Left ventricle myocardium superior (tissue), 1 donor: ENCODE measurements at regions not wholly inside any gene's neighbourhood (a gene's known extent, or its start where the extent isn't known, plus 50 kb on each side); places are given as distances from the start of the nearest gene placed in this dataset.

Experiments used
- ATAC-seq: fragments of 200-7000 bp; cut with Tn5 transposase; one replicate; pipeline ENCODE4 v1.9.1; 2020; ENCODE audit warnings: mild to moderate bottlenecking, moderate library complexity
- DNase-seq: peaks from one replicate; pipeline ENCODE4 v3.0.0-alpha.2; 2020
- intact Hi-C: fragments of 100-400 bp; cut with micrococcal nuclease; formaldehyde crosslinking; loops from one replicate; pipeline ENCODE4 v1.11.0; 2022
- donor health status: DM: no; HTN: yes; CAD: no; lungs with severe emphysema.

DNA sequence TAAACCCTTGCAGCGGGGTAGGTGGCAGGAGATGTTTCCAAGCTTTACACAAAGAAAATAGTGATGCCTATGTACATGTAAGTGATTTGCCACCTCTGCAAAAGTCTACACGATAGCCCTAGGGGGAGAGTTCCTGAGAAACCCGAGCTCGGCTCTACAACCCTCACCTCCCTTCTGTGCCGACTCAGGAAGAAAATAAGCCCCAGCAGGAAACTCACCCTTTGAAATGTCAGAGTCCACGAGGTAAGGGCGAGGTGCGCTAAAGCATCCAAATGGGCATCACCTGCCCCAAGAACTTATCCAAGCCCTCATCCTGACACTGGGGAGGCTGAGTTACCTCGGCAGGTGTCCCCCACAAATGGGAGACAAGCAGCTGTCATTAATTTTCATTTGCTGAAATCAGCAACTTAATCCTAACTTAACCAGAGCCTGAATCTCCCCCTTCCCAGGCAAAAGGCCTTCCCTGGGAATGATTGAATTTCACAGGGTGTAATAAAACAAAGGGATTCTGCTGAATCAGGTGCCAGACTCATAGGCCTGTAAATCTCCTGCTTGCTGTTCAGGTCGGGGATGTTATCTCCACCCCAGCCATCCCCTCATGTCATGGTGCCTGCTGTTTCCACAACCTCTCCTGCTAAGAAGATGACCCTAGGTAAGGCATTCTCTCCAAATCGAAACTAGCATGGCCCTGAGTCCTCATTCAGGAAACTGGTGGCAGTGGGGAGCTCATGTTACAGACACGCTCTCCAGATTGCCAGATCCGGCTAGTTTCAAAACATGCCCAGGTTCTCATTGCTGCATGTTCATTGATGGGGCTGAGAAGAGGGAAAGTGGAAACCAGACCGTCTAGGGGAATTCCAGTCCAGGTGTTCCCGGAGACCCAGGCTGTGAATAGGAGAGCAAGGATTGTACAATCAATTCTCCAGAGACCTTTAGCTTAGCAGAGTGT lies 105.3 kb upstream of the KIRREL3 start:
- ATAC-seq (no peak), DNase-seq (no peak)
- intact Hi-C loops, result no loop called here

- intact Hi-C loops, result no loop called here
- DNase-seq (no peak), ATAC-seq (no peak)
Measured at GRCh38 chr11:127103586-127104388, 103.2 kb upstream of the KIRREL3 start.

DNA sequence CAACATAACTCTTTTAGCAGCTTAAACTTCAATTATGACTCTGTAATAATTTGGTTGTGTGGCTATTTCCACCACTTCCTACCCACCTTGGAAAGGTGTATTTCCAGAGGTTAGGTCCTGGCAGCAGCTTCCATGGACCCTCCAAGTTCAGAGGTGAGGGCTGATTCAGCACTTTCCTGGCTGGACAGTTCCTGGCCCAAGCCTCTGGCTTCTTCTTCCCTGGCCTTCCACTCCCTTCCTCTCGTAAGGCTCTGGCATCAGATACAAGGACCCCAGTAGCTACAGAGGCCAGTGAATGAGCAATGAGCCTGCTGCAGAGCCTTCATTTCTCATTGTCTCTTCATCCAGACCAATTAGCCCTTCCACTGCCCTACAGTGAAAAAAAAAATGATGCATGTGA lies 98.1 kb upstream of the KIRREL3 start:
- ATAC-seq, result no peak
- intact Hi-C loops, result no loop called here
- DNase-seq, result no peak

GRCh38 chr11:127080735-127081134 lies 80.2 kb upstream of the KIRREL3 start:
- DNase-seq (no peak), ATAC-seq (no peak)
- intact Hi-C loops, result no loop called here

DNA sequence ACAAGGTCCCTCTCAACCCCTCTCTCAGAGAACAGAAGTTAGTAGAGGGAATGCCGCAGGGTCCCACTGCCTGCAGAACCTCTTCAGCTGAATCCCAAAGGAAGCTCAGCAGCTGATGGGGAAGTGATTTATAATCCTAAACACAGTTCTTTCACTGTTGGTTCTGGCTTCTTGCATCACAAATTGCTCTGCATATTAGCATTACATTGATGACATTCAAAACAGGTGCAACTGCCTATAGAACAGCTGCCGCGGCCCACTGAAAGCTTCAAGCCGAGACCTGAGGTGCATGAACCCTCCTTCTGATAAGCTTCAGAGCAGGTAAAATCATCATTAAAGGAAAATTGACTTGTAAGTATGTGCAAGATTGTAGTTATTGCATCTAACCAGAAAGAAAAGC lies 75.2 kb upstream of the KIRREL3 start:
- no peak for ATAC-seq
- no peak for DNase-seq
- intact Hi-C loops, result no loop called here

DNA sequence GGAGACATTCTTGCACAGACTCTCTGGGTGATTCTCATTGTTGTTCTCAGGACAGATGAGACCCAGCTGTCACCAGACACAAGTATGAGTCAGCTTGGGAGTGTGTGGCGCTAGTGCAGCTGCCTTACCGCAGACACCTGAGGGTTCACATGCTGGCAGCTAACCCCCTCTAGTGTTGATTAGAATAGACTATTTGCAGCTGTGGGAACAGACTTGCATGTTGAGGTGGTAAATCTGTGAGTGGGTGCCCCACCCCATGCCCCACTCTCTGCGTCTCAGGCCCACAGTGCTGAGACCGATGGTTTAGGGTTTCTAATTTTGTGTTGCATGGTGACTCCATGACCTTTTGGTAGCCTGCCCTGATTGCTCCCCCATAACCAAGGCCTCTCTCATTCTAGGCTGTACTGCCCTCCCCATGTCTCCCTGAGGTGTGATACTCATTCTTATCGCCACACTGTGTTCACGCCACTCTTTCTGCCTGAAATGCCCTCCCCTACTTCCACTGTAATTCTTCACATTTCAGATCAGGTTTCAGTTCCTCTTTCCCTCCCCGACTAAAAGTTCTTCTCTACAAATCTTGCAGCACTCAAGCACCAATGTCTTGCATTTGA lies 73.7 kb upstream of the KIRREL3 start:
- no peak for DNase-seq
- peak; percentile 38 for ATAC-seq
- intact Hi-C loops, result no loop called here

DNA sequence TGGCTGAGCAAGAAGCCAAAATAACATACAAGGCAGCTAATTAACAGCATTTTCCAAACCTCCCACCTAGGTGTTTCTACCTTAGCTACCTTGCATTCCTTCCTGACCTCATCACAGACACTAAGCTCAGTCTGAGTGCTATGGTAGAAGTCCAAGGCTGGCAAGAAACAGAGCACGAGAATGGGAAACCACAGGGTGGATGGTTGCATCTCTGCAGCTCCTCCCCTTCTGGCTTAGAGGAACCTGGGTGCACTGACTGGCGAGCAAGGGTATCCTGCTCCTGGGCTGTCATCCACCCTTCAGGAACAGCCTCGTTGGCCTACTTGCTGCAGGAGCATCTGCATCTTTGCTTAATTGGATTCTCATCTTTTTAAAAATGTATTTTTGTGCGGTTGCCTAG lies 73.1 kb upstream of the KIRREL3 start:
- intact Hi-C loops, result no loop called here
- ATAC-seq, result no peak

GRCh38 chr11:127071606-127072005 lies 71.0 kb upstream of the KIRREL3 start:
- no peak for DNase-seq
- ATAC-seq, result no peak
- intact Hi-C loops, result no loop called here

More for the DNA sequence above, 73.1 kb upstream of the KIRREL3 start:
- DNase-seq, result no peak

- intact Hi-C loops, result no loop called here
- no peak for DNase-seq
- no peak for ATAC-seq
Measured at GRCh38 chr11:127070808-127071207, 70.2 kb upstream of the KIRREL3 start.

DNA sequence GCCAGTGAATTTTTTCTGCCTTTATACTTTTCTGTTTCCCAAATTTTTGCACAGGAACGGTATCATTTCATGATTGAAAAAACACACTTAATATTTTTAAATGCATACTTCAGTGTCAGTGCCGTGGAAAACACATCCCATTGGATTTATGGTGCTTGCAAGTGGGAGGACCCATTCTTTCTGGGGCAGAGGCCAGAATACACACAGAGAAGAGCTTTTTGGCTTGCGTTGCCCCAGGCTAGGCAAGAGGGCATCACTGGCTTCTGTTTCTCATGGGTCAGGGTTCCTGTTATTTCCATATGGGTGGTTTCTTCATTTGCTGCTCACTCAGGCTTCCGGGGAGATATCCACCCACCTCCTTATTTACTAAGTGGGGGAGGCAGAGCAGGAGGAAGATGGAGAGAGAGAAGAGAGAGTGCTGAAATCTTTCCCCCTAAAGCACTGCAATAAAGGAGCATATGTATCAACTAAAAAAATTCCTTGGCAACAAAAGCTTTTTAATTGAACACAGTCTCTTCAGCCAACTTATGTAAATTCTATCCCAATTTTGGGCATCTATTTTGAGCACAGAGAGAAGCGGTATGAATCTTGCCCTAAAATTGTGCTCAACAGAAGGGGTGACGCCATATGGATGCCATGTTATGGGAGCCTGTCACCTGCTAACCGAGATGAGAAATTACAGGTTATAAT lies 66.0 kb upstream of the KIRREL3 start:
- DNase-seq (no peak), ATAC-seq (no peak)
- intact Hi-C loops, result no loop called here

- DNase-seq (no peak), ATAC-seq (no peak)
- intact Hi-C loops, result no loop called here
Measured at GRCh38 chr11:127063241-127063640, 62.7 kb upstream of the KIRREL3 start.

GRCh38 chr11:127061947-127062346 lies 61.4 kb upstream of the KIRREL3 start:
- intact Hi-C loops, result no loop called here
- no peak for ATAC-seq

DNA sequence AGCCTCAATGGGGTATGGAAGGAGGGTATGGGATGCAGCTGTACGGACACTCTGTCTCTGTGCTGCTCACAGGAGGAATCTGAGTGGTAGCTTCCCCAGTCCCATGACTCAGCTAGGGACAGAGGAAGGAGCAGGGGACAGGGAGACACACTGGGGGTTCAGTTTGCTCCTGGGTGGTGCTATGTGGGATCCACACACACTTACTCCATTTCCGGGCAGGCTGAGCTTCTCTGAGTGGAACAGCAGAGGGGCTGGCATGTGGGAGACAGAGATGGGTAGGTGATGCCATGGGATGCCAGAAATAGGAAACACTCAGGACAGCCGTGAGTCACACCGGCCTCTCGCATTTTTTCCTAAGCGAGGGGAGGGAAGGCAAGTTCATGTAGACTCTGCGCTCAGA lies 59.2 kb upstream of the KIRREL3 start:
- no peak for ATAC-seq

More at GRCh38 chr11:127061947-127062346, 61.4 kb upstream of the KIRREL3 start:
- no peak for DNase-seq

DNA sequence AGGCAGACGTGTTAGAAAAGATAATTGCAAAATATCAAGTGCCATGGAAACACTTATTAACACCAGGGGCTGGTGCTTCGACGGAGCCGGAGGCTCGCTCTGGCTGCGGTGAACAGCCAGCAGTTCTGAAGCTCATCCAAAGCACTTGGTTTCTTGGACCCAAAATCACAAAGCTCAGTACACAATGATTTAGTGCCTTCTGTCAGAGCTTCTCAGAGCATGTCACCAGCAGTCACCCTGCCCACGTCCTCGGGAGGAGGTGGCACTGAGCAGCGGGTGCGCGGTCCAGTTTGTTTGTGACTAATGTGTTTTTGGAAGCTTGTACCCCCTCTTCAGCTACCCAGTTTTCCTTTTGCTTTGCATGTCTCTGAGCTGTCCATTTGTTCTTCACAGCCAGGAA lies 58.7 kb upstream of the KIRREL3 start:
- DNase-seq, result no peak
- intact Hi-C loops, result no loop called here
- no peak for ATAC-seq

More for the DNA sequence above, 59.2 kb upstream of the KIRREL3 start:
- DNase-seq, result no peak
- intact Hi-C loops, result no loop called here

DNA sequence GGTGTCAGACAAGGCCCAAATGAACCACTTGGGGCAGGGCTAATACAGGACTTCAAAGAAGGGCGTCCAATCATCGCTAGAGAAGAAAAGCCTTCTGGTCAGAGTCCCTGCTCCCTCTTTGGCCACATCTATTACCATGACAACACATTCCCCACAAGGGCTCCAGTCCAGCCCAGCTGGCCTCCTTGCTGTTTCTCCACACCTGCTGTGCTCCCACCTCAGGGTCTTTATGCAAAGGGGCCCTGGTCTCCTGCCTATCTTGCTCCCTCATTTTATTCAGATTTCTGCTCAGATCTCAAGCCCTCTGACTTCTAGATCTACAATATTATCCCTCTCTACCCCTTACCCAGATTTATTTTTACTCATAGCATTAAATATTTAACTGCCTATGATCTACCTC lies 58.0 kb upstream of the KIRREL3 start:
- ATAC-seq (no peak), DNase-seq (no peak)
- intact Hi-C loops, result no loop called here

DNA sequence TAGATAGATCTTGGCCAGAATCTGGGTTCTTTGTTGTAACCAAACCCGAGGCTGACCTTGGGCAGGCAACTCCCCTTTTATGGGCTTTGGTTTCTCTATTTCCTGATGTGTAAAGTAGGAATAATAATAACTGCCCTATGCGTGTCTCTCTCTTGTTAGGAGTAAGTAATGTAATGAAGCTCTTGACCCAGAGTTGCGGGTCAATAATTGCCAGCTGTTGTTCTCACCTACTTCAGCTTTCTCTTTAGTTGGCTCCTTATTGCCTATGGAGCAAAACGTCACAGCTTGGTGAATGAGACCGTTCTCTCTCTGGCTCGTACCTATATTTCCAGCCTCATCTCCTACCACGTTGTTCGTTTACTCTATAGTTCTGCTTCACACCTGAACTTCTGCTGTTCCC lies 56.6 kb upstream of the KIRREL3 start:
- intact Hi-C loops, result no loop called here
- DNase-seq, result no peak
- no peak for ATAC-seq

GRCh38 chr11:127056338-127056971 lies 55.9 kb upstream of the KIRREL3 start:
- ATAC-seq (no peak), DNase-seq (no peak)
- intact Hi-C loops, result no loop called here

GRCh38 chr11:127055236-127055635 lies 54.7 kb upstream of the KIRREL3 start:
- DNase-seq, result no peak
- intact Hi-C loops, result no loop called here
- ATAC-seq, result no peak

- DNase-seq (no peak), ATAC-seq (no peak)
- intact Hi-C loops, result no loop called here
Measured at GRCh38 chr11:127054153-127054552, 53.6 kb upstream of the KIRREL3 start.
